GM06990 (cell line): ENCODE measurements at regions not wholly inside any gene's neighbourhood (a gene's known extent, or its start where the extent isn't known, plus 50 kb on each side); places are given as distances from the start of the nearest gene placed in this dataset.
A peak's percentile ranks its signal among the peaks of the same experiment; 100 is the strongest.

Source experiments
- DNase-seq: peaks from one replicate; pipeline ENCODE4 v3.0.0-alpha.2; 2011; ENCODE audit not compliant: insufficient read length; ENCODE audit errors: extremely low read depth
- H3K27me3 ChIP-seq: replicated peaks from 2 replicates; pipeline ENCODE4 v1.6.0; 2011; ENCODE audit warnings: low read length; ENCODE audit not compliant: control insufficient read depth, insufficient read depth
- H3K36me3 ChIP-seq: 2 replicates; pipeline ENCODE4 v1.5.1; 2011; ENCODE audit warnings: low read length; ENCODE audit not compliant: control insufficient read depth, insufficient read depth
- H3K4me3 ChIP-seq: replicated peaks from 2 replicates; pipeline ENCODE4 v1.5.1; 2011; ENCODE audit warnings: low read depth, mild to moderate bottlenecking, control low read depth, low read length
- CTCF ChIP-seq: IDR thresholded peaks from 2 replicates; pipeline ENCODE4 v1.5.1; 2011; ENCODE audit warnings: low read length, control low read depth, mild to moderate bottlenecking, inconsistent platforms; ENCODE audit not compliant: insufficient read depth, poor library complexity, severe bottlenecking

DNA sequence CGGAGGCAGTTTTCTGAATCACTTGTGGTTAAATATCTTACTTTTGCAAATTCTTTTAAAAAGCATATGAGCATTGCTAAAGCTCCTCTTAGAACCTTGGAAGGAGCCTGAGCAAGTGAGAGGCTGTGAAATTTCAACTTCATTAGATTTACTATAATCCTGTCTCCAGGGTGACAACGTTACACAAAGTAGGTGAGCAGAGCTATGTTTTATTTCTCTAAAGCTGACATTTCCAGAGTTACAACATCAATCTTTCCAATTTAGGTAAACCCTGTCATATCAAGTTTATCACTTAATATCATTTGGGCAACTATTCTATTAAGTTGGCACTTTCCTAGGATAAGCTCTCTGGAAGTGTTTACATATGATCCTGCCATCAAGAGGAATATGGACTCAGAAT is 544.9 kb upstream of the CBLB start:
- DNase-seq, result no peak
- TF ChIP-seq CTCF, result no peak
- Histone ChIP-seq H3K27me3 (no peaks in the 10 kb centered on the region), H3K4me3 (no peak overlapping the region), H3K36me3 (no peaks in the 10 kb centered on the region)

GRCh38 chr3:106420628-106421027 is 551.8 kb upstream of the CBLB start:
- H3K4me3 ChIP-seq, result no peak overlapping the region
- H3K27me3 ChIP-seq, result no peaks in the 10 kb centered on the region
- no peaks in the 10 kb centered on the region for H3K36me3 ChIP-seq
- peak; percentile 34 for DNase-seq
- TF ChIP-seq CTCF, result no peak

DNA sequence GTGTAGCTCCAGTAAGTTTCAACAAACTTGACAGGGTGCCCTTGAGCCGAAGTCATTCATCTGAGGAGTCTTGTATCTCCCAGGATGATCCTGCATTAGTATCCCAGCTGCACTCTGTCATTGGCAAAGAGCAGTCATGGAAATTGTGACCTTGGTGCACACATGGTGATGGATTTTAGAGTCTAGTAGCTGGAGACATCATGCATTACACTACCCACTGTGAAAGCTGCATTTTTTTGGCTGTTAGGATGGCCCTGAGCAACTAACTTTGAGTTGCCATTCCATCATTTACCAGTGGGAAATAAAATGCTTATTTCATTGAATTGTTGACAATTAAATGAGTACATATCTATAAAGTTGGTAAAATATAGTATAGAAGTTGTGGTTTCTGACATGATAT is 552.6 kb upstream of the CBLB start:
- H3K36me3 ChIP-seq, result no peaks in the 10 kb centered on the region
- no peak for DNase-seq
- TF ChIP-seq CTCF, result no peak
- H3K27me3 ChIP-seq, result no peaks in the 10 kb centered on the region
- H3K4me3 ChIP-seq, result no peak overlapping the region

DNA sequence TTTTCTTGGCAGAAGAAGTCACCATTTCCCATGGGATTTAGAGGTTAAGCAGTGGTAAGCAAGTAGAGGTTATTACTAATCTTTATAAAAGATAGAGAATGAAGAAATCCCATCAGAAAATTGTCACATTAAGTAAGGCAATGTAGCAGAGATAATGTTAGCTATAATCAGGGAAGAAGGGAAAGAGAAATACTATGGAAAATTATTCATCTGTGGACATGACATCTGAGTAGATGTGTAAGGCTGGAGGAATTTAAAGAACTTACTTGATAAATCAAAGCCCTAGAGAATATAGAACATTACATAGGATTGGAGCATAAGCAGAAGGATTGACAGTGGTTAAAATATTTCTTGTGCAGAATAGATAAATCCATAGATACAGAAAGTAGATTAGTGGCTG is 553.1 kb upstream of the CBLB start:
- TF ChIP-seq CTCF, result no peak
- no peaks in the 10 kb centered on the region for H3K36me3 ChIP-seq
- H3K27me3 ChIP-seq, result no peaks in the 10 kb centered on the region
- H3K4me3 ChIP-seq, result no peak overlapping the region
- no peak for DNase-seq

DNA sequence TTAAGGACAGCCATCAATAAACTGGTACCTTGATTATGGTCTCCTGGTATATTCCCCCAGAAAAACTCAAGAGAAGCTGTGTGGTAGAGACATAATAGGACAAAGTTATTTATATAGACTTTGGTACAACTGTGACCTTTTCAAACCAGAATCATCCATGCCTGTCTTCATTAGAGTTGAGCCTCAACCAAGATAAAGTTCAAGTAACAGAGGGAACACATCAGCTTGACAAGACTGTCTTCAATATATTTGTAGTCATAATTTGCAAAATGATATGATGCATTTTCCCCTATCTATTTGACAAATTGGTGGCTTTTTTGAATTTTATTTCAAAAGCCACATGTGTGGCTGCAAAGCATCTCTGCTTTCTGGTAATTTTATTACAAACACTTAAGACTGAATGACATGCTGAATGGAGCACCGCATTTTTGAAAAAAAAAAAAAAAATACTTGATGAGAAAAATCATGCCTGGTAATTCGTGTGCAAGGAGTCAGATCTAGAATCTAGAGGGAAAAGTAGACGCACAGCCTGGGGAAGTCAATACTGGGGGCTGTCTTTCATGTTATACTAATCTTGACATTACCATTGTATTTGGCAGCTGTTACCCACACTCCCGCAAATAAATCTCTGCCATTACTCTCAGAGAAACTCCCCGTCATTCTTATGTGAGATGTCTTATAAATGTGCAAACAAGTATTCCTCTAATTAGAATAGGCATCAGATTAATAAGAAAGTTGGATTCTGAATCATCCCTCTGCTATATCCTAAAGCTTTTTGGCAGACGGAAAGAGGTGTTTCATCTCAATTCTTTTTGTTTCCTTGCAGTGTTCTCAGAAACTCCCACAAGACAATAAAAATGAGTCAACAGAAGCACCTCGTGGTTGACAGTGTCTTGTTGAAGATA is 554.8 kb upstream of the CBLB start:
- Histone ChIP-seq H3K36me3 (no peaks in the 10 kb centered on the region), H3K4me3 (no peak overlapping the region), H3K27me3 (no peaks in the 10 kb centered on the region)
- DNase-seq, result peak; percentile 17
- TF ChIP-seq CTCF, result no peak

DNA sequence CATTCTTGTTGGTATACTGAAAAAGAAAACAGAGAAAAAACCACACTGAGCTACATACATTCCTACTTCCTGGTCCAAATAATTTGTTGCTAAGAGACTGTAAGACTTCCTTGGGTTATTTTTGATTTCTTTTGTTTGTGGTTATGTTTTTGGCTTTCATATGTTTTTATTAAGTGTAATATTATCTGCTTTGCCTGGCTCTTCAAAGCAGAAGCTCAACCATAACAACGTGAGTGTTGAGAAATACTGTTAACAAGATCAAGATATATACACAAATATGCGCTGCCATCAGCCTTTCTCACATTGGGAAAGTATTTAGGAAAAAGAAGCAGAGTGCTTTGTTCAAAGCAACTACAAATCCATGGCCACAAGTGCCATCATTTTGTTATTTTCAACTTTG is 556.2 kb upstream of the CBLB start:
- DNase-seq, result no peak
- Histone ChIP-seq H3K4me3 (no peak overlapping the region), H3K27me3 (no peaks in the 10 kb centered on the region), H3K36me3 (no peaks in the 10 kb centered on the region)
- TF ChIP-seq CTCF, result no peak
